ENCODE measurements at regions not wholly inside any gene's neighbourhood (a gene's known extent, or its start where the extent isn't known, plus 50 kb on each side); places are given as distances from the start of the nearest gene placed in this dataset.

GRCh38 chr10:107626862-107627261 lies 462.4 kb upstream of the SORCS1 start:
- TF ChIP-seq, protein P1, sequence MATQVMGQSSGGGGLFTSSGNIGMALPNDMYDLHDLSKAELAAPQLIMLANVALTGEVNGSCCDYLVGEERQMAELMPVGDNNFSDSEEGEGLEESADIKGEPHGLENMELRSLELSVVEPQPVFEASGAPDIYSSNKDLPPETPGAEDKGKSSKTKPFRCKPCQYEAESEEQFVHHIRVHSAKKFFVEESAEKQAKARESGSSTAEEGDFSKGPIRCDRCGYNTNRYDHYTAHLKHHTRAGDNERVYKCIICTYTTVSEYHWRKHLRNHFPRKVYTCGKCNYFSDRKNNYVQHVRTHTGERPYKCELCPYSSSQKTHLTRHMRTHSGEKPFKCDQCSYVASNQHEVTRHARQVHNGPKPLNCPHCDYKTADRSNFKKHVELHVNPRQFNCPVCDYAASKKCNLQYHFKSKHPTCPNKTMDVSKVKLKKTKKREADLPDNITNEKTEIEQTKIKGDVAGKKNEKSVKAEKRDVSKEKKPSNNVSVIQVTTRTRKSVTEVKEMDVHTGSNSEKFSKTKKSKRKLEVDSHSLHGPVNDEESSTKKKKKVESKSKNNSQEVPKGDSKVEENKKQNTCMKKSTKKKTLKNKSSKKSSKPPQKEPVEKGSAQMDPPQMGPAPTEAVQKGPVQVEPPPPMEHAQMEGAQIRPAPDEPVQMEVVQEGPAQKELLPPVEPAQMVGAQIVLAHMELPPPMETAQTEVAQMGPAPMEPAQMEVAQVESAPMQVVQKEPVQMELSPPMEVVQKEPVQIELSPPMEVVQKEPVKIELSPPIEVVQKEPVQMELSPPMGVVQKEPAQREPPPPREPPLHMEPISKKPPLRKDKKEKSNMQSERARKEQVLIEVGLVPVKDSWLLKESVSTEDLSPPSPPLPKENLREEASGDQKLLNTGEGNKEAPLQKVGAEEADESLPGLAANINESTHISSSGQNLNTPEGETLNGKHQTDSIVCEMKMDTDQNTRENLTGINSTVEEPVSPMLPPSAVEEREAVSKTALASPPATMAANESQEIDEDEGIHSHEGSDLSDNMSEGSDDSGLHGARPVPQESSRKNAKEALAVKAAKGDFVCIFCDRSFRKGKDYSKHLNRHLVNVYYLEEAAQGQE (IDR thresholded peaks at IDR 0.05; ENCODE audit: insufficient read depth in 1 of 2, low read depth in 2 of 2, low read length in 1 of 2): no peak
- no peak for TF ChIP-seq CTCF (IDR thresholded peaks at IDR 0.05)
- no peak for TF ChIP-seq POLR2AphosphoS5 (IDR thresholded peaks at IDR 0.05; ENCODE audit: low read depth, low read length)
- no peak for TF ChIP-seq SIN3A (IDR thresholded peaks at IDR 0.05; ENCODE audit: borderline replicate concordance, insufficient read depth, low read depth, low read length)
- TF ChIP-seq TCF7L2 (IDR thresholded peaks at IDR 0.05; ENCODE audit: low read depth, low read length): no peak
- H3K4me1 ChIP-seq (ENCODE audit: control insufficient read depth, insufficient read depth, low read length): no peaks in the 10 kb centered on the region
- no peak overlapping the region for H3K4me3 ChIP-seq (ENCODE audit: low read depth in 2 of 2, low read length in 2 of 2)
- ChIA-PET POLR2A (no interaction called here), CTCF (no interaction called here)
- in situ Hi-C loops (cut with HindIII; ENCODE audit: low pct_unique_long_range_greater_than_20kb, low sequenced_read_pairs) (no loop called here), intact Hi-C loops (cut with micrococcal nuclease; ENCODE audit: unreplicated experiment) (no loop called here)
- no peaks in the 10 kb centered on the region; the same call in 1 of the 2 replicates for H3K9me3 ChIP-seq (ENCODE audit: control insufficient read depth, insufficient read depth, low read depth, low read length)
- no peak overlapping the region for H3K27ac ChIP-seq (ENCODE audit: low read length)
- BruUV-seq (replicated peaks): no TSS peak
- H3K27me3 ChIP-seq (ENCODE audit: control insufficient read depth, insufficient read depth, low read length): no peaks in the 10 kb centered on the region
- no peak for ATAC-seq
- DNase-seq (ENCODE audit: low read depth, low spot score): no peak
- no peaks in the 10 kb centered on the region for H3K36me3 ChIP-seq (ENCODE audit: control insufficient read depth, insufficient read depth, low read length)

- ChIA-PET POLR2A (no interaction called here), CTCF (no interaction called here)
- TF ChIP-seq, protein P1 (IDR thresholded peaks at IDR 0.05; ENCODE audit: insufficient read depth in 1 of 2, low read depth in 2 of 2, low read length in 1 of 2): no peak
- DNase-seq (ENCODE audit: low read depth, low spot score) (no peak), ATAC-seq (no peak)
- Histone ChIP-seq H3K27ac (ENCODE audit: low read length) (no peak overlapping the region), H3K4me3 (ENCODE audit: low read depth in 2 of 2, low read length in 2 of 2) (no peak overlapping the region), H3K4me1 (ENCODE audit: control insufficient read depth, insufficient read depth, low read length) (no peaks in the 10 kb centered on the region), H3K27me3 (ENCODE audit: control insufficient read depth, insufficient read depth, low read length) (no peaks in the 10 kb centered on the region), H3K36me3 (ENCODE audit: control insufficient read depth, insufficient read depth, low read length) (no peaks in the 10 kb centered on the region), H3K9me3 (ENCODE audit: control insufficient read depth, insufficient read depth, low read depth, low read length) (no peaks in the 10 kb centered on the region; the same call in 1 of the 2 replicates)
- intact Hi-C loops (cut with micrococcal nuclease; ENCODE audit: unreplicated experiment) (no loop called here), in situ Hi-C loops (cut with HindIII; ENCODE audit: low pct_unique_long_range_greater_than_20kb, low sequenced_read_pairs) (no loop called here)
- no TSS peak for BruUV-seq (replicated peaks)
These were observed 458.8 kb upstream of the SORCS1 start for GRCh38 chr10:107623292-107623691.

Data from Panc1 (cell line).